Right forelimb (tissue), 1 donor: ENCODE measurements at regions not wholly inside any gene's neighbourhood (a gene's known extent, or its start where the extent isn't known, plus 50 kb on each side); places are given as distances from the start of the nearest gene placed in this dataset.

ENCODE experiments used
- DNase-seq: peaks from one replicate; pipeline ENCODE4 v3.0.0-alpha.2; 2018

DNA sequence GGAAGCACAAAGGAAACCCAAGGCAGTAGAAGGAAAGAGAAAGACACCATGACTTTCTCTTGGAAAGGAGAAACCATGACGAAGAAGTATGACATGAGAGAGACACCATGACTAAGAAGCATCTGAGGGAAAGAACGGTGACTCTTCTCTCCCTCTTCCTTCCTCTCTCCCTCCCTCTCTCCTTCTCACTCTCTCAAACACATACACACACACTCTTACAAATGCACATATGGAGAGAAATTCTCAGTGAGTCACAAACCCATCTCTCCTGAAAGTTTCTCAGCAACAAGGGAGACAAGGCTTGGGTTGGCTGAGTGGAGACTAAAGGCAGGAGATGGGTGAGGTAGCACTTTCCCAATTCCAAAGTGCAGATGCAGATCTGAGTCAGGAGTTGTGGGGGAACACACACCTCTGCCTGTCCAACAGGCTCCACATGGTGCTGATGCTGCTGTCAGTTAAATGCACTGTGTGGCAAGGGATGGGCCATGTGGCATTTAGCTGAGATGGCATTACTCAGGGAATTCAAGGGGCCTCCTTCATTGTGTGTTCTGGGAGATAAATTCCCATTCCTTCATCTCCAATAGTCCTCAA lies 336.7 kb upstream of the C16orf82 start:
- DNase-seq, result no peak

DNA sequence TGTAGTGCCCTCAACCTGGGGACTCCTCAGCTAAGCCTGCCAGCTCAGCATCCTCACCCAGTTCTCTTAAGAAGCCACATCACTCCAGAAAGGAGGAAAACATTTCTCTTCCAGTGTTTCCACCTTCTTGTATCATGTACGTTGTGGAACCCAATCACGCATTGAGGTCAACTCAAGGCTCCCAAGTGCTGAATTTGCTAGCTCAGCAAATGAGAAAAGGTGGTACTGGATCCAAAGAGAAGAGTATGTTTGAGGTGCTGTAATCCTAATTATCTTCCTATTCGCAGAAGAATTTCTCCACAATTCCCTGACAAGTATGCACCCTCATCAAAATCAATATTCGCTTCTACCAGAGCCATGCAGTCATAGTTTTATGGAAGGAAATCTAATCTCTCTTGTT lies 335.0 kb upstream of the C16orf82 start:
- no peak for DNase-seq

DNA sequence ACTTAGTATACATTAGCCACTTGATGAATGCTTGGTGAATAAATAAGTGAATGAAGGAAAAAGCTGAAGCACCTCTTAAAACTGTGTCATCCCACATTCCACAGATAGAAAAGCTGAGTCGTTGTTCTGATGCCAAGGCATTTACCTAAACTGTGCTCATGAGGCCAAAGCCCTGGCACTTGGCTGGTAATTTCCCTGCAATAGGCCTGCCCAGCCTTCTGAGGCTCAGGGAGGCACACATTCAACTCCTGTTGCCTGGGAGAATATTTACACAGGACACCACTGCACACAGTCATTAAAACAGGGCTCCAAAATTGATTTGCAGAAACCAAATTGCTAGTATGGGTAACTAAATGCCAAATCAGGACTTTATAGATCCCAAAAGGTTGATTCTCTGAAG lies 333.0 kb upstream of the C16orf82 start:
- DNase-seq, result no peak

DNA sequence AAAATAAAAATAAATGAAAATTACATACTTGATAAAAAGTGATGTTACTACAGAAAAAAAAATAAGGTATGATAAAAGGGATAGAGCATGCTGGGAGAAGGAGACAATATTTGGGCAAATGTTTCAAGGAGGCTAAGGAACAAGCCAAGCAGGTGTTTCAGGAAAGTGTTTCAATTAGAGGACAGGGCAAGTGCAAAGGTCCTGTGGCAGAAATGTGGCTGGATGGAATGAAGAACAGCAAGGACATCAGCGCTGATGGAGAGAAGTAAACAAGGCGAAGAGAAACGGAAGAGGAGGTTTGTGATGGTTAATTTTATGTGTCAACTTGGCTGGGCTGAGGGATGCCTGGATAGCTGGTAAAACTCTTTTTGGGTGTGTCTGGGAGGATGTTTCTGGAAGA lies 331.2 kb upstream of the C16orf82 start:
- DNase-seq, result no peak

DNA sequence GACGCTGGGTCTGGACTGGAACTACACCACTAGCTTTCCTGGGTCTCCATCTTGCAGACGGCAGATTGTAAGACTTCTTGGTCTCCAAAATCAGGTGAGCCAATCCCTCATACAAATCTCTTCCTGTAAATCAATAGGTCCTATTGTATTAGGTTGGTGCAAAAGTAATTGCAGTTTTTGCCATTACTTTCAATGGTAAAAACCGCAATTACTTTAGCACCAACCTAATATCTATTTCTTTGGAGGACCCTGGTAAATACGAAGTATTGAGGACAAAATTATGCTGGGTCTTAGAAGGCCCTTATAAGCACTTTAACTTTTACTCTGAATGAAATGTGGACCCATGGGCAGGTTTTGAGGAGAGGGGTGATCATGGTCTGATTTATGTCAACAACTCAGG lies 330.6 kb upstream of the C16orf82 start:
- DNase-seq, result no peak

DNA sequence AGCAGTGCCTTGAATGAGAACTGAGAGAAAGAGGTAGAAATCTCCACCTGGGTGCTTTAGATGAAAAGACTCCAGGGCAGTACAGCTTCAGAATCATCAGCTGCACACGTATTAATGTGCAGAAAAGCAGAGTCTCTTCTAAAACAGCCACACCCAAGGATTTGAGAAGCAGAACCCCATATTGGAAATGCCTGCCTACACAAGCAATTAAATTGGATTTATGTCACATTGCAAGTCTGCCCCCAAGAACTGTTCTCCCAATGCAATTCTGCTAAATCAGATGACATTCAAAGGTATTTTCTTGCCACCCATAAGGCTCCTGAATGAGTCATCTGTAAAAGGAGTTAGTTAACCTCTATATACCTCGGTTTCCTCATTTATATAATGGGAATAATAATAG lies 326.0 kb upstream of the C16orf82 start:
- DNase-seq, result no peak

DNA sequence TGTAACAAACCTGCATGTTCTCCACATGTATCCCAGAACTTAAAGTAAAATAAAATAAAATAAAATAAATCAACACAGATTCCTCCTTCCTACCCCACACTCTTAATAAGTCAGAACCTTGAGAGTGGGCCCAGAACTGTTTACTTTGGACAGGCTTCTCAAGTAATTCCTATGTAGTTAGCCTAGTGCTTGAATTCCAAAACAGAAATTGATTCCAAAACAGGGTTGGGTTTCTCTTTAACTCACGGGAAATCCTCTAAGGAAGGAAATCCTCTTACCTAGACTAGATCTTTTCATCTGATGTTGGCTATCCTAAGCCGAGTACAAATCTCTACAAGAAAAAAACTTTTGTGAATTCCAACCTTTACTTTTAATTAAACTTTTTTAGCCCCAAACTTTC lies 324.7 kb upstream of the C16orf82 start:
- no peak for DNase-seq

DNA sequence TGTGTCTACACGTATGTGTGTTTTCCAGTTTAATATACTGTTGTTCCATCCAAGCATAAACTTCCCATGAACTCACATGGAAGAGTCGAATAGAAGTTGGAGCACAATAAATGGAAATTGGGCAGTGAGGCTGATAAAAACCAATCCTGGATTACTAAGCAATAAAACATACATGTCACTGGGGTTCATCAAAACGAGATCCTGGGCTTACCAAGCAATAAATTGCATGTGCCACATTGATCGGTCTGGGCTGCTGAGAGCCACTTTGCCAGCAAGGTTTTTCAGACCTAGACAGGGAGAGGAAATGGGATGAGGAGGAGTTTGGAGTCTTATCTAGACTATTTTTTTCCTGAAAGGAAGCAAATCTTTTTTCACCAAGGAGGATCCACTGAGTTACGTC lies 322.3 kb upstream of the C16orf82 start:
- no peak for DNase-seq

DNA sequence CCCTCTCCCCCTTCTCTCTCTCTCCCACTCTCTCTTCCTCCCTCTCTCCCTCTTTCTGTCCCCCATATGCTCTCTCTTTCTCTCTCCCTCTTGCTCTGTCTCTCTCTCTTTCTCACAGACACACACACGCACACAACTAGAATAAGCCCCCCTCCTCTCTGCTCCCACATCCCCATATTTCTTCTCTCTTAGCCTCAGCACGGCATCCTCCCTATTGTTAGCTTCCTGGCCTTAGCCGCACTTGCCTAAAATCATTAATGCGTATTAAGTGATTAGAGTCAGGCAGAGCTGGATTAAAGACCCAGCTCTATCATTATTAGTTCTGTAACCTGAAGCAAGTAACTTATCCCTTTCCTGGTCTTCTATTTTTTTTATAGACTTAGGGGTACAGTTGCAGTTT lies 319.0 kb upstream of the C16orf82 start:
- no peak for DNase-seq

DNA sequence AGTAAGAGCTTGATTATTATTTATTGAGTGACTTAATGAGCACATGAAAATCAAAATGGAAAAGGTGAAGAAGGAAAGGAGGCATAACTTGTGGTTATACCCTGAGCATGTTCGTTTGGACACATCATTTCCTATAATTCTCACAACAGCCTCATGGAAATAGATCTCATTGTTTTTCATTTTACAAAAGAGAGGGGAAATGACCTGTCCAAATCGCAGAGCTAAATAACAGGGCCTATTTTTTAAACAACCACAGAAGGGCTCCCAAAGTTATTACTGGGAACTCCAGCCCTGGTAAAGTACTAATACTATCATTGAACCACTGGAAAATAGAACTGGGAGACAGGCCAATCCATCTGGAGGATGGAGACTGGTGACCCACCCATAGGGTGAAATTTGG lies 317.7 kb upstream of the C16orf82 start:
- no peak for DNase-seq

DNA sequence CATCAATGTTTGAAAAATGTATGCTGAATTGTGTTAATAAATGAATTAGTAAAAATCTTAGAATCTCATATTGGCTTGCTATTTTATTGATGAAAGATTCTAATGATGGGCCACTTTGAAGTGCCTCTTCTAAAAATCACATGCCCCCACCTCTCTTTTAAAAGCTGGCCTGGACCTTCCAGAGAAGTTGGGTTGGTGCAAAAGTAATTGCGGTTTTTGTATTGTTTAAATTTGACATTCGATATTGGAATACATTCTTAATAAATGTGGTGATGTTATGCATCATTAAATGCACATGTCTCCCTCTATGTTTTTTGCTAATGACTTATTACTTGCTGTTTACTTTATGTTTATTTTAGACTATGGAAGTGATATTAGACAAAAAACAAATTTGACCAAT lies 314.6 kb upstream of the C16orf82 start:
- DNase-seq, result no peak

DNA sequence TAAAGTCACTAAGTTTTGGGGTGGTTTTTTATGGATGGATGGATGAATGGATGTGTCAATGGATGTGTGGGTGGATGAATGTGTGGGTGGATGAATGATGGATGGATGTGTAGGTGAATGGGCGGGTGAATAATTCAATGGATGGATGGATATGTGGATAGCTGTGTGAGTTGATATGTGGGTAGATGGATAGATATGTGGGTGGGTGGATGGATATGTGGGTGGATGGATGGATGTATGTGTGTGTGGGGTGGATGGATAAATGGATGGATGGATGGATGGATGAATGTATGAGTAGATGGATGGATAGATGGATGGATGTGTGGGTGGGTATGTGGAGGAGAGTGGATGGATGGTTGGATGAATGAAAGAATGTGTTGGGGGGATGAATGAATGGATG lies 310.1 kb upstream of the C16orf82 start:
- no peak for DNase-seq

DNA sequence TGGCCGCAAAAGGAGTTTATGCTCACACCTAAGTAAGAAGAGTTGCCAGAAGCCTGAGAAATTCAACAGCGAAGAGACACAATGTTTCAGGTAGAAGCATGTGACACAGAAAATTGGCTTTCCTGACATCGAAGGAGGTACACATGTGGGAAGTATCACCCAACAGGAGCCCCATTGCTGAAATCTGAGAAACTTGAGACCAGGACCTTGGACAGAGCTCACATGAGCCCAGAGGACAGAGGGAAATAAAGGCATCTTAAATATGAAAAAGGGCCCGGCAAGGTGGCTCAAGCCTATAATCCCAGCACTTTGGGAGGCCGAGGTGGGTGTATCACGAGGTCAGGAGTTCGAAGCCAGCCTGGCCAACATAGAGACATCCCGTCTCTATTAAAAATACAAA lies 304.1 kb upstream of the C16orf82 start:
- no peak for DNase-seq

DNA sequence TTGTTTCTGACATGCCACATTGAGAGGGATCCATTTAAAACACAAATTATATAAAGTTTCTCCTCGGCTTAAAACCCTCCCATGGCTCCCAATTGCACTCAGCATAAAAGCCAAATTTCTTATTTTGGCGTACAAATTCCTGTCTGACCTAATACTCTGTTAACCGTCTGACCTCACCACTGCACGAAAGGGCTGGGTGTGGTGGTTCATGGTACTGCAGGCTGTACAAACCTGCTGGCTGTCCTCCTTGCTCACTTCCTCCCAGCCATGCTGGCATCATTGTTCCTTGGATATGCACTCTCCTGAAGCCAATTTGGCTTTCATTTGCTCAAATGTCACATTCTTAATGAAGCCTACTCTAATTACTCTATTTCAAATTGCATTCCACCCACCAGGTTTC lies 301.6 kb upstream of the C16orf82 start:
- no peak for DNase-seq

DNA sequence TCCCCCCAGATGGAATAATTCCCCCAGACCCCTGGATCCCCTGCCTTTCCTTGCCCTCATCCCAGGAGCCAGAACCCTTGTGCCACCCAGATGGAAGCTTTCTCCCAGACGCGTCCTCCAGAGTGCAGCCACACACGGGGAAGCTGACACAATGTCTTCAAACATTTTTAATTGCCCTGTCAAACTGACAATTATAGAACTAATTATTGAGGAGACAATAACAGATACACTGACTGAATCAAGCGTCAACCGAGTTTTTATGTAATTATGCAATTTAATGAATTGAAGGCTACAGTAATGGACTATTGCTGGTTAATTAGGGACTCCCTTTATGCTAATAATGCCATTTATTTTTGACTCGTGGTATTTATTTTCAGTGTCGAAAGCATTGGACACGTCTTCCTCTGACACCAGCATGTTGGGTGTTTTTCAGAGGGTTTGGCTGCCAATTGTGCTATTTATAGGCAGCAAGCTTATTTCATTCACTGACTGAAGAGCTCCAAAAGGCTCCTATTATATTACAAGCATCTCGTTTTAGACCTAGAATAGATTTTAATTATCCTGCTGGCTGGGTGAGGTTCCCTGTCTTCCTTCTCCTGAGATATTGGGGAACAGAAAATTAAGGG lies 298.2 kb upstream of the C16orf82 start:
- no peak for DNase-seq

DNA sequence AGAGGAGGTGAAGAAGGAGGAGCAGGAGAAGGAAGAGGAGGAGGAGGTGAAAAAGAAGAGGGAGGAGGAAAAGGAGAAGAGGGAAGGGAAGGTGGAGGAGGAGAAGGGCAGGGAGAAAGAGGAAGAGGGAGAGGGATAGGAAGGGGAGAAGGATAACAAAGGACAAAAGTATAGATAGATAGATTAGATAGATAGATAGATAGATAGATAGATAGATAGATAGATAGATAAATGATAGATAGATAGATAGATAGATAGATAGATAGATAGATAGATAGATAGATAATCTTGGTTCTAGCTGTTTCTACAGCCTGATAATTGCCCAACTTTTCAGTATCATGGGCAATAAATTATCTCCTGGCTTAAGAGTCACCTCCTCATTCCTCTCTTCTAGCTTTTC lies 296.2 kb upstream of the C16orf82 start:
- DNase-seq, result no peak

DNA sequence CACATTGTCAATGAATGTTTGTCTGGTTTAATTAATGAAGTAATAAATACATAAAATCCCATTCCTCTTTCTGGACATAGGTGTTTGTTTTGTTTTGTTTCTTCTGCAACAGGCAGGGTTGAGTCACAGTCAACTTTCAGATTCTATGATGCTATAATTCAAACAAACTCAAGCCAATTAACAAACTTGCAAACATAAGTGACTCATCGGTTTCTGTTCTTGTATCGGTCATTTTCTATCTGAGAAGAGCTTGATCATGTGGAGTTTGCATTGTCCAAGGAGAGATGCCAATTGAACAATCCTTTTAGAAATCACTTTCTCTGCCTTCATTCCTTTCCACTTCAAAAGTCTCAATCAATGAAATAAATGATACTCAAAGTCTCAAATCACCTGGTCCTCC lies 294.2 kb upstream of the C16orf82 start:
- DNase-seq, result no peak

DNA sequence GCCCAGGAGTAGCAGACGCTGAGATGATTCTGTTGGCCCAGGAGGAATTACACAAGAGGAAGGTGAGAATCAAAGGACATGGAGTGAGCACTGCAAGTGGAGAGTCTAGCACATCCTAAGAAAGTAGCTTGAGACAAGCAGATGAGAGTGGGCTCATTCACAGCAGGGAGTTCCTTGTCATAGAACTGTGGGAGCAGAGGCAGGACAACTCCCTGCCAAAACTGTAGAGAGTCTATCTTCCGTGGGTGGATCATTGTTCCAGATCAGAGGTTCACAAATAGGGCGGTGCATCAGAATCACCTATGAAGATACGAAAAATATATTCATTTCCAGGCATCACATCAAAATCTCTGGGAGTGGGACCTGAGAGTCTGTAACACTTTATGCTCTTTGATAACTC lies 288.9 kb upstream of the C16orf82 start:
- no peak for DNase-seq

DNA sequence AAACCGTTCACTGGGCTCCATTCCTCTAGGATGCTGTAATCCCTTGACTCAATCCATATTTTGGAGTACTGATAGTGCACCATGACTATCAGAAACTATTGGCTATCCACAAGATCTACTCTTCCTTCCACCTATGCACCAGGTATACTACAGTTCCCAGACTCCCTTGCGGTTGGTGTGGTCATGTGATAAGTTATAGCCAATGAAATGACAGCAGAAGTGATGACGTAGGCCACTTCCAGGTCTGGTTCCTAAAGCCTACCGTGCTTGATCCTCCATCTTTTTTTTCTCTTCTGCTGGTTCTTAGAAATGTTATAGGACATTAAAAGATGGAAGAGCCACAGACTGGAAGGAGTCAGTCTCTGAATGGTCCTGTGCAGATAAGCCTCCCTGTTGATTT lies 278.8 kb upstream of the C16orf82 start:
- DNase-seq, result no peak

DNA sequence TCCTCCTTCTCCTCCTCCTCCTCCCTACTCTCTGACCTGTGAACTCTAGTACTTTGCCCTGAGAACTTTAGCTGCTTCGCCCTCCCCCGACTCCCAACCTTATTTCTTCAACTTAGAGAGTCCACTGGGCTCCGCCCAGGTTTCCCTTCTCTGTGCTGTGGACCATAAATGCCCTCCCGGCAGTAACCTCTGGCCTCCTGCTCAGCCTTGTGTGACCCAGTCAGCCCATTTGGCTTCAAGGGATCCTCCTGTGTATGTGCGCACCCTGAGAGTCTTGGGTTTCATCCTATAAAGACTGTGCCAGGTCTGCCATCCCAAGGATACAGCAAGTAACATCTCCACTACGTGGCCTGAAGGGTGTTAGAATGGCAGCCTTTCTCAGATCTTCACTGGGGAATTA lies 275.6 kb upstream of the C16orf82 start:
- no peak for DNase-seq

DNA sequence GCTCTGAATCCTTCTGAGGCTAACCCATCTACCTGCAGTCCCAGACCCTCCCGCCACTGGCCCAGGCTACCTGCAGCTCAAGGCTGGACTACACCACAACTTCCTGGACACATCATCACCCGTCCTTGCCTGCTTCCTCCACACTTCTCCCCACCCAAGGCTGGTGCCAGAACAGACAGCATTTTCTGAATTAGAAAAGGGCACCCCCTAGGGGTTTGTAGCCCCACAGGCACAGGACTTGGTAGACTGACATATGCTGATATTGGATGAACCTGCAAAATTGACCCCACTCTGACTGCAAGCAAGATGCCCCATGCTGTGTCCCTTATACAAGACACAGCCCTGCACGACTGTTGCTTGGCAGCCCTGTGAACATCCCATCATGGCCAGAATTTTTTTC lies 271.5 kb upstream of the C16orf82 start:
- no peak for DNase-seq

DNA sequence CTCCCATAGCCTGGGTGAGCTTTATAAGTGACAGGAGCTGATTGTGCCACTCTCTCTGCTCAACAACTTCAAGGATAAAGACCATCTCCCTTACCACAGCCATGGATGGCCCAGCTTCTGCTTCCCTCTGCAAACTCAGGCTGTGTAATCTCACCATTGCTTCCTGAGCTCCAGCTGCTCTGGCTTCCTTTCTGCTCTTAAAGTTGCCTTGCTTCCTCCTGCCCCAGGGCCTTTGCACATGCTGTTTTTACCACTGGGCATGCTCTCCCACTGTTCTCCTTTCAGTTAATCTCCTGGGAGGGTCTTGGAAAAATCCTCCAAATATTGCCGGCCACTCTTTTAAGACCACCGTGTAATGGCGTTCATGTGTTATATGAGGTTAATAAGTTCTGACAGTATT lies 265.1 kb upstream of the C16orf82 start:
- no peak for DNase-seq

DNA sequence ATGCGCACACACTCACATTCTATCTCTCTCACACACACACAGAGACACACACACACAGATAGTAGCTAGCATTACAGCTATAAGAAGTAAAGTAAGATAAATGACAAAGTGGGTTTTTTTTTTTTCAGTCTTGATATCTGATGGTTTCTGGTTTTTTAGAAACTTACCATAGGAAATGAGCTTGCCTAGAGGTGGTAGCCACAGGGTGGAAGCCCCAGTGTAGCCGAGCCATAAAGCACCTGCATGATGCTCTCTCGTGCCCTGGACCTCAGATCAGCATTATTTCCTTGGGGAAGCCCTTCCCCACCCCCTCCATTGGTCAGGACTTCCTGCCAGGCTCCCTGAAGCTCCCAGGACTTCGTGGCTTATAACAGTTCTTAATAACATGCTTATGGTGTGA lies 264.3 kb upstream of the C16orf82 start:
- no peak for DNase-seq

DNA sequence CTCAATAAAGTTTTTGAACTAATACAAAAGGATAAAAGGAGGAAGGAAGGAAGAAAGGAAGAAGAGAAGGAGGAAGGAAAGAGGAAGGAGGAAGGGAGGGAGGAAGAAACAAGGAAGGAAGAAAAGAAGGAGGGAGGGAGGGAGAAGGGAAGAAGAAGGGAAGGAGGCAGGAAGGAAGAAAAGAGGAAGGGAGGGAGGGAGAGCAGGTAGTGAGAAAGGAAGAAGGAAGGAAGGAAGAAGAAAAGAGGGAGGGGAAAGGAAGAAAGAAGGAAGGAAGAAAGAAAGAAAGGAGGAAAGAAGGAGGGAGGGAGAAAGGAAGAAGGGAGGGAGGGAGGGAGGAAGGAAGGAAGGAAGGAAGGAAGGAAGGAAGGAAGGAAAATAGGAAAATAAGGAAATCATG lies 263.8 kb upstream of the C16orf82 start:
- no peak for DNase-seq

DNA sequence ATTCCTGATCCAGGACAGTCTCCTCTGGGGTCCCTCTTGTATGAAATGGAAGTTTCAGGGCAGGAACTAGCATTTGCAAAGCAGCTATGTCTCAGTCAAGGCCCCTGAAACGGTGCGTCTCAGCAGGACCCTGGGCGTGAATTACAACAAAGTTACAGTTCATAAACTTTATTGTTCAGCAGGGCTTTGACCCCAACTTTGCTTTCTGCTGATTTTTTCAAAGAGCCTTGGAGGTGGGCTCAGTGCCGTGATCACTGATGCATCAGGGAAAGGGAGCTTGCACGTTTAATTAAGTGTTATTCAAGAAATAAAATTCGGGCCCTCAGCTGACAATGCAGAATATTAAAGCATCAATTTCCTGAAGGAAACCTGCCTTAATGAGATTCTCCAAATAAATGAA lies 260.1 kb upstream of the C16orf82 start:
- no peak for DNase-seq

DNA sequence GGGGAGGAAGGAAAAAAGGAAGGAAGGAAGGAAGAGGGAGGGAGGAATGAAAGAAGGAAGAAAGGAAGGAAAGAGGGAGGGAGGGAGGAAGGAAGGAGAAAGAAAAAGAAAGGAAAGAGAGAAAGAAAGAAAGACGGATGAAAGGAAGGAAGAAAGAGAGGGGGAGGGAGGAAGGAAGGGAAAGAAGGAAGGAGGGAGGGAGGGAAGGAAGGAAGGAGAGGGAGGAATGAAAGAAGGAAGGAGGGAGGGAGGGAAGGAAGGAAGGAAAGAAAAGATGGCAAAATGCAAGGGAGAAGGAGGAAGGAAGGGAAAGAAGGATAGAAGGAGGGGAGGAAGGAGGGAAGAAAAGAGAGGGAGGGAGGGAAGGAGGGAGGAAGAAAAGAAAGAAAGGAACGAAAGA lies 257.3 kb upstream of the C16orf82 start:
- no peak for DNase-seq
